AG09319 (cell line): ENCODE measurements at regions not wholly inside any gene's neighbourhood (a gene's known extent, or its start where the extent isn't known, plus 50 kb on each side); places are given as distances from the start of the nearest gene placed in this dataset.
"Not testable (repeated sequence)": the region's sequence is repeated elsewhere in the genome, so short reads cannot be mapped to it uniquely, and the experiment has no call there.

Source experiments
- DNase-seq: peaks from one replicate; pipeline ENCODE4 v3.0.0-alpha.2; 2010; ENCODE audit warnings: low read depth; ENCODE audit errors: extremely low read depth
- TF ChIP-seq, protein P1 (sequence below): IDR thresholded peaks from 2 replicates; pipeline ENCODE4 v1.5.1; 2011; ENCODE audit warnings: low read depth, mild to moderate bottlenecking, inconsistent platforms, low read length, moderate library complexity

DNA sequence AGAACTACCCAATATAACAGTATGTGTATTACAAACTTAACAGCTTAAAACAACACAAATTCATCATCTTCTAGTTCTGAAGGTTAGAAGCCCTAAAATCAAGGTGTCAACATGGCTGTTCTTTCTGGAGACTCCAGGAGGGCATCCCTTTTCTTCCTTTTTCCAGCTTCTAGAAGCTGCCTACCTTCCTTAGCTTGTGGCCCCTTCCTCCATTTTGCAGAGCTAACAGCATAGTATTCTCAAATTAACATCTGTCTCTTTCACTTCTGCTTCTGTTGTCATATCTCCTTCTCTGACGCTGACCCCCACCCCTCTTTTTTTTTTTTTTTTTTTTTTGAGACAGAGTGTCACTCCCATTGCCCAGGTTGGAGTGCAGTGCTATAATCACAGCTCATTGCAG lies 52.8 kb upstream of the AKIRIN2 start:
- TF ChIP-seq, protein P1, sequence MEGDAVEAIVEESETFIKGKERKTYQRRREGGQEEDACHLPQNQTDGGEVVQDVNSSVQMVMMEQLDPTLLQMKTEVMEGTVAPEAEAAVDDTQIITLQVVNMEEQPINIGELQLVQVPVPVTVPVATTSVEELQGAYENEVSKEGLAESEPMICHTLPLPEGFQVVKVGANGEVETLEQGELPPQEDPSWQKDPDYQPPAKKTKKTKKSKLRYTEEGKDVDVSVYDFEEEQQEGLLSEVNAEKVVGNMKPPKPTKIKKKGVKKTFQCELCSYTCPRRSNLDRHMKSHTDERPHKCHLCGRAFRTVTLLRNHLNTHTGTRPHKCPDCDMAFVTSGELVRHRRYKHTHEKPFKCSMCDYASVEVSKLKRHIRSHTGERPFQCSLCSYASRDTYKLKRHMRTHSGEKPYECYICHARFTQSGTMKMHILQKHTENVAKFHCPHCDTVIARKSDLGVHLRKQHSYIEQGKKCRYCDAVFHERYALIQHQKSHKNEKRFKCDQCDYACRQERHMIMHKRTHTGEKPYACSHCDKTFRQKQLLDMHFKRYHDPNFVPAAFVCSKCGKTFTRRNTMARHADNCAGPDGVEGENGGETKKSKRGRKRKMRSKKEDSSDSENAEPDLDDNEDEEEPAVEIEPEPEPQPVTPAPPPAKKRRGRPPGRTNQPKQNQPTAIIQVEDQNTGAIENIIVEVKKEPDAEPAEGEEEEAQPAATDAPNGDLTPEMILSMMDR = no peak
- no peak for DNase-seq

- DNase-seq = no peak
- TF ChIP-seq, protein P1 = no peak
Measured at GRCh38 chr6:87753131-87753685, 51.2 kb upstream of the AKIRIN2 start.

DNA sequence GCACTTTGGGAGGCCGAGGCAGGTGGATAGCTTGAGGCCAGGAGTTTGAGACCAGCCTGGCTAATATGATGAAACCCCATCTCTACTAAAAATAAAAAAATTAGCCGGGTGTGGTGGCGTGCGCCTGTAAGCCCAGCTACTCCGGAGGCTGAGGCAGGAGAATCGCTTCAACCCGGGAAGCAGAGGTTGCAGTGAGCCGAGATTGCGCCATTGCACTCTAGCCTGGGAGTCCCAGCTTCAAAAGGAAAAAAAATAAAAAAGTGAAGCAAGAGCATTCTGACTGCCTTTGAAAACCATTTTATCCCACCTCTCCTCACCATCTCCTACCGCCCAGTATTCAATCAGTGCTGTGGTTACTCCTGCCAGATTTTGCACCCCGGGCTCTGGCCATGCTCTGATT lies 50.5 kb upstream of the AKIRIN2 start:
- DNase-seq = not testable (repeated sequence)
